NCI-H345 treated with DMSO at 0.1 percent for 48 hours (cell line): ENCODE measurements at regions not wholly inside any gene's neighbourhood (a gene's known extent, or its start where the extent isn't known, plus 50 kb on each side); places are given as distances from the start of the nearest gene placed in this dataset.

Source experiments
- DNase-seq: peaks from one replicate; lab custom pipeline; 2025; ENCODE audit not compliant: unreplicated experiment; lab: John Stamatoyannopoulos, UW

DNA sequence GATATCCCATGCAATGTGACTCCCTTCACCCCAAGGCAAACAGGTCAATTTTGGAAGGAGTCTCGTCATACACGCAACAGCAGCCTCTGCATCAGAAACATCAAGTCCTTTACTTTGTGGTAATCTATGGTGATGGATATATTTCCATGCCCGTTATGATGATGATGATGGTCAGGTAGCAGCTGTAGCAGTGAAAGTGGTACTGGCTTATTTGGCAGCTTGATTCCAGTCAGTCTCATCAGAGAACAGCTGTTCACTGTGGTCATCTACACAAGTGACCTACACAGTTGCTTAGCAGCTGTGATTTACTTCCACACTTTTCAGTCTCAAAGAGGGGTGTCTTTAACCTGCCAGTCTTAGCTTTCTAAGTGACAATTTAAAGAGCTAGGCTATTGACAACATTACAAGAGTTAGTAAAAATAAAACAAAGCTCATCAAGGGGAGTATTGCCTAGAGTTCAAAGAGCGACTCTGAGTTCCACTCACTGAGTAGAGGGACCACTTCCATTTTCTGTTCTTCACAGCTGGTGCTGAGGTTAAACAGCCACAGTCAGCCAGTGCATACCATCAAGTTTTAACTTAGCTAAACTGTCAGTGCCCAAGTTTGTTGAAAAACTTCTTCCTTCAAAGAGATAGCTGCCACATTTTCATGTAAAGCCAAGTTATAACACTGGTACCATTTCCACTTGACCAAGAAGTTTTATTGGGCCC is 587.4 kb upstream of the KCNMB2 start:
- DNase-seq: no peak

DNA sequence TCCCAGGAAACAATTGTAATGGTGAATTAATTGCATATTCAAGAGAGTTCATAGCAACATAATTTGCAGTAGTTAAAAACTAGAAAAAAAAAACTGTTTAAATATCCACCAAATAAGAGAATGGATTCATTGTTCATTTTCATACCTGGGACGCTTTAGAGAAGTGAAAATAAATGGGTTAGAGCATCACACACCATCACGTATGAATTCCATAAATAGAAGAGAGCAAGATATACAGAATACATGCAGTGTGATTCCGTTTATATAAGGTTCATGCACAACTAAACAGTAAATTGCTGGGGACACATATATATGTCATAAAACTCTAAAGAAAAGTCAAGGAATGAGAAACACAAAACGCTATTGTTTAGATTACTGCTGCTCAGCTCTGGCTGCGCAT is 577.0 kb upstream of the KCNMB2 start:
- no peak for DNase-seq

DNA sequence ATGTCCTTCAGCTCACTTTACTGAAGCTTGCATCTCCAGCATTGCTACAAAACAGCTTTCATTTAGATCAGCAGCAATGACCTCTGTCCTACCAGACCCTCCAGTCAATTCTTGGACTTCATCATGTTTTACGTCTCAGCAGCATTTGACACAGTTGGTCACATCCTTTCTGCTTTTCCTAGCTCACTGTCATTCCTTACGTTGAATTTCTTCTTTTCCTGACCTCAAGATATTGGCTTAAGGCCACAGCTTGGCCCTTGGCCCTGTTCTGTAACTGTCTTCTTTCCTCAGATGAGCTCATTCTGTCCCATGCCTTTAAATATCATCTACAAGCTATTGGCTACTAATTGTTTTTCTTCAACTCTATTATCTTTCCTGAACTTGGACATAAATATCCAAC is 576.2 kb upstream of the KCNMB2 start:
- DNase-seq: no peak

DNA sequence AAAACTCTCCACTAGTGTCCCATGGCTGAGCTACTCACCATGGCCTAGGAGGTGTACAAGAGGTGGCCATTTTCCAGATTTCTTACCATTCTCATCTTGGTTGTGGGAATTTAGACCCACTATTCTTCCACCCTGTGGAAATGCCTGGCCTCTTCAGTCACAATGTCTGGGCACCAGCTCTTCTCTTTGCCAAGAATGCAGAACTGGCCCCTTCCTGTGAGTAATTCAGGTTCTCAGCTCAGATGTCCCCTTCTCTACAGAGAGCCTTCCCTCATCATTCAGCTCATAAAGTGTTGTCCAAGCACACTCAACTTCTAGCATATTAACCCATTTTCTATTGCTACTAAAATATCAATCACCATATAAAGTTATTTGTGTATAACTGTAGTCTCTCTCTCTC is 575.5 kb upstream of the KCNMB2 start:
- DNase-seq: no peak

DNA sequence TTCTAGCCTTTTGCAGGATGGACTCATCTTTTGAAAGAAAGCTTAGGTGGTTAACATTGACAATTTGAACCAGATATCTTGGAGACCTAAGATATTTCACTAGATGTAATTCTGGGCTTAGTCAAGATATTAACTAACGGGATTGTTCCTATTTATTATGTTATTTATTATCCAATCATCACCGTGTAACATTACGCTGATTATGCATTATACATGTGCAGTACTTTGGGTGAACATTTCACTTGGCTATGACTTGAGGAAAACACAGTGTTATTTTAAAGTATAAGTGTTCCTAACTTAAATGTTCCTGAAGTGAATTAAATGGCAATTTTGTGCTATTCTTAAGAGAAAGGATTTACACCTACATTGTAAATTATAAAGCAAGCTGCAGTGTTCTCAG is 574.5 kb upstream of the KCNMB2 start:
- DNase-seq: no peak

DNA sequence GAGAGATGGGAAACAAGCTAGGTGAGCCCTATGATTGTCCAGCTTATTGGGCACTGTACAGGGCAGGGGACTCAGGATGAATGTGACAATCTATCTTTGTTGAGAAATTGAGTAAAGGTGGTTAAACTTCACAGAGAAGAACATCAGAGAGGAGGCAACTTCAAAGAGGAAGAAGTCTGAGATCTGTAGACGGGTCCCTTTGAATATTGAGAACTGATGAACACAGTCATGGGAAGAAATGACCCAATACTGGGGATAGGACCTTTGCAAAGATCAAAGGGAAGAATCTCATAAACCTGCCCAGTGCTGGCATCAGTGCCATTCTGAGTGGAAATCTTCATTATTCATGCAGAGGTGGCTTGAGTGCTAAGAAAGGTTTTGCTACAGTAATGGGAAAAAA is 569.7 kb upstream of the KCNMB2 start:
- DNase-seq: no peak

DNA sequence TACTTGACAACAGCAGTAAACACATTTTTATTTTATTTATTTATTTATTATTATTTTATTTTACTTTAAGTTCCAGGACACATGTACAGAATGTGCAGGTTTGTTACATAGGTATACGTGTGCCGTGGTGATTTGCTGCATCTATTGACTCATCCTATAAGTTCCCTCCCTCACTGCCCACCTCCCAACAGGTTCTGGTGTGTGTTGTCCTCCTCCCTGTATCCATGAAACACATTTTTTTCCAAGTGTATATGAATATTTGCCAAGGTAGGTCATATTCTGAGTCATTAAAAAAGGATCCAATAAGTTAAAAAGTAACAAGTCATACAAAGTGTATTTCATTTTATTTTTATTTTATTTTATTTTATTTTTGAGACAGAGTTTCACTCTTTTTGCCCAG is 567.3 kb upstream of the KCNMB2 start:
- DNase-seq: no peak

DNA sequence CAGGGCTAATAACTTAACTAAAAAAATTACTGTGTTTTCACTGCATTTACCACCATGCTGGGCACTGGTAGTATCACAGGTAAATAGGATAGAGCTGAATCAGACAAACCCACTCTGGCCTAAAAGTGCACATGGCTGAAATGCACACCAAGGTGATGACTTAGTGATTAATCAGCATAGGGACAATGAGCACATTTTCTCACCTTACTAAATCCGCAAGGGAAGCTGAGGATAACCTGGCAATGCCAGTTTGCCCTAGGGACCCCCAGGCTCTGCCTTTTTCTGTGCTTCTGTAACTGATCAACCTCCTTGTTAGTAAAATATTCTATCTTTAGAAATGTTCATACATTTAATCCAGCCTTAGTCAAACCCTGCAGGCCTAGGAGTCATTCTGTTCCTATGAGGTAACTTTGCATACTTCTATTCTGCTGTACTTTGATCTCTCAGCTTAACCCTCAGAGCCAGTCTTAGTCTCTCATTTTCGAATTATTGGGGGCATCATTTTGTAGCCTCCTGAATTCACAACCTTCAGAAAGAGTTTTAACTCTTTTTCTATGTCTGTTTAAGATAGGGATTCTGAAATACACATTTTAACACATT is 562.9 kb upstream of the KCNMB2 start:
- DNase-seq: no peak

DNA sequence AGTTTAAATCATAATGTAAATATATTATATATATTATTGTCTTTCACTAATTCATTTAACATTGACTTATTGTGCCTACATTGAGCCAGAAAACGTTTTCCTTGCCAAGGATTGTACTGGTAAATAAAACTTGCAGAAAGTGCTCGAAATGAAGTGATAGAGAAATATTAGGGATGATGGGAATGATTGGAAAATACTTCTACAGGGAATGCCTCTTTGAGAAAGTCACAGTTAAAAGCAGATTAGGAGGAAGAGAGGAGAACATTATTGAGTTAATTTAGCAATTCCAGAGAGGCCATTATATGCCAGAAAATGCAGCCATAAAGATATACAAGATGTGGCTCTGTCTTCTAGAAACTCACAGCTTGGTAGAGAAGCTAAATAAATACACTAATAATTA is 560.0 kb upstream of the KCNMB2 start:
- DNase-seq: no peak

DNA sequence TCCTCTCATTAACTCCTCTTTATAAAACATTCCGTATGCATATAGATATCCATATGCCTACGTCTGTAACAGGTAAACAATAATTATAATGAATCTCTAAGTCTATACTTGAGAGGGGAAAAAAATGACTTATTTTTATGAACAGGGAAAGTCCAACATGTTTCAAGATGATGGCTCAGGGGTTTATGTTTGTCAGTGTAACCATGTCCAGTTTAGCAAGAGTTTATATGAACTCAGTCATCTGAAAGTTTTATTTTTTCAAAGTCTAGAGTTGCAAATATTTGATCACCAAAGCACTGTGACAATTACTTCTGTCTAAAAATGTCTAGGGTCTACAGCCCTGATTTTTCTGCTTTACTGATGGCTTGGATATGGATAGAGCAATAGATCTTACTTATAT is 559.4 kb upstream of the KCNMB2 start:
- DNase-seq: no peak

DNA sequence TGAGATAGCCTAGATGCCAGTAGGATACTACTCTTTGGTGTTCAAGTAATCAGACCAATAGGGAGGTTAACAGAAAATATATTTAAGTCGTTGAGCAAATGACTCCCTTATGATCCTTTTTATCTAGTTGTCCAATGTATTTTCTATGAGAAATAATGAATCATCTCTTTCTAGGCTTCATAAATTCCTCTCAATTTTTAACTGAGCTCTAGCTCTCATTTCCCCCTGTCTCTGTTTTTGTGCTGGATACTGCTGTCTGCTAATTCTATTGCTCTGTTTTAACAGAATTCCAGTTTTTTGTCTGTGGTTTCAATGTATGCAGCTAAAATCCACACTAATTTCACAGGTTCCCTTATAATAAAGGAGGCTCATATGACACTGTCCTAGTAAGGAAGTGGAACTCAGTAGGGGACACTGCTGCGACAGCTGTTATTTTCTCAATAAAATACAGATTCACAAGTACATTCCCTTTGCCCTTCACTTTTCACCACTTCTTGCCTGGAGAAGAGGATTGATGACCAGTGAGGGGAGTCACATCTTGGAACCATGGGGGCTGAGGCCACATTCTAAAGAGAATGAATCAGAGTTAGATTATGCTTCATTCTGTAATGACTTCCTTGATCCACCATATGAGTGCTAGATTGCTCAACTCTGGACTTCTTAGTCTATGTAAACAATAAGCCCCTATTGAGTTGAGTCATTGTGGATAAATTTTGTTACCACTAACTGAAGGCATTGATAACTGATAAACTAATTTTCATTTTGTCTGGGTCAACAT is 558.7 kb upstream of the KCNMB2 start:
- no peak for DNase-seq

DNA sequence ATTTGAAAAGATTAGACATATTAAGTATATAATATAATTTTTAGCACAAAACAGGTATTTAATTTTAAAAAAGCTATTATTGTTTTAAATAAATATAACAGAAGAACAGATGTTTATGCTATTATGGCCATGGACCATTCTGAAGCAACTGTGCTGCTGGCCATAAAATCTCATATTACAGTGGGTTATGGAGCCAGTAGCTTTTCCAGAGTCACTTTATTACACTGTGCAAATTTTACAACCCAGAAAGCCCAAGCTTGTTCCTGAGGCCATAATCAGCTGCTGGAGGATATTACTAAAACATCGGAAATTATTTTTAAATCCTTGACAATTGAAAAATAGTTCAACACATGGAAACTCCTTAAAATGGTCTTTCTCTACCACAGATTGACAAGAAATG is 557.3 kb upstream of the KCNMB2 start:
- DNase-seq: no peak

DNA sequence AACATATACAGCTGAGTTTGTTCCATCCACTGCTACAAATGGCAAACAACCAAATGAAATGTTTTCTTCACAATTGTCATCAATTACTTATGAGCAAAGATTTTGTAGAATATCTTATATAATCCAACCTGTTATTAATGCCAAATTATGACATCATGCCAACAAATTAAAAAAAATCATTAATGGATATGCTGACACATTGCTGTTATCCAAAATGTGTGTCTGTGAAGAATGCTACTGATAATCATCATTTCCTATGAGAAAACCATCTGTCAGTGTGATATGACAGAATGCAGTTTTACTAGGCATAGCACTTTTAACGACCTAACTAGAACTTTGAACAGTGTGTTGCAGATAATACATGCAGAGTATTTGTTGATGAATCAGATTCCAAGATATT is 556.5 kb upstream of the KCNMB2 start:
- DNase-seq: no peak

DNA sequence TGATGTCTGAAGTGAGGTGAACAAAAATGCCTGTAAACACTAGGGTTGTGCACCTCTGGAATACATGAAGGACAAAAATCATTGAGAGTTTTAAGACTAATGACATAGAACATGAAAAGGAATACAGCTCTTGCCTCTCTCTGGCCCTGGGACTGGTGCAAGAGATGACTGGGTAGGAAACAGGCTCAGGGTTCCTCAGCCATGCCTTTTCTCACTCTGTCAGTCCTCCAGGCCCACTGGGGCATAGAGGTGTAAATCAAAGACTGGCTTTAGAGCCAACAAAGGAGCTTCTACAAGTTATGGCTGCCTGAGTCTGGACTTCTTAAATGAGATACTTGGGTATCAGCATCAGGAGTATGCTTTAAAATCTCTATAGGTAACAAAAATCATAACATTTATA is 554.7 kb upstream of the KCNMB2 start:
- DNase-seq: no peak

DNA sequence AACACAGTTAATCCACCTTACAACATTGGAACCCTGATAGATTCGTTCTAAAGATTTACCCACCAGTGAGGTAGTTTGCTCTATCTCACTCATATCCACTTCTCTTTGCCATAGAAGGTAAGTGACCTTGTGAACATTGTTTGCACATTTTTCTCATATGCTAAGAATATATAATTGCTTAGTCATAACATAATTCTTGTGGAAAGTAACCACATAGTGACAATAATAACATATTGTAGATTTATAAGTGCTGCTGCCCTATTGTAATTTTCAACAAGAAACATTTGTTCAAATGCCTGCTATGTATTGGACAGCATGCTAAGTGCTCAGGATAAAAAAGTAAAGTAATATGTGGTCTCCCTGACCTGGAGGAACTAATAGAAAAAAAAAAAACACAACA is 554.2 kb upstream of the KCNMB2 start:
- no peak for DNase-seq

DNA sequence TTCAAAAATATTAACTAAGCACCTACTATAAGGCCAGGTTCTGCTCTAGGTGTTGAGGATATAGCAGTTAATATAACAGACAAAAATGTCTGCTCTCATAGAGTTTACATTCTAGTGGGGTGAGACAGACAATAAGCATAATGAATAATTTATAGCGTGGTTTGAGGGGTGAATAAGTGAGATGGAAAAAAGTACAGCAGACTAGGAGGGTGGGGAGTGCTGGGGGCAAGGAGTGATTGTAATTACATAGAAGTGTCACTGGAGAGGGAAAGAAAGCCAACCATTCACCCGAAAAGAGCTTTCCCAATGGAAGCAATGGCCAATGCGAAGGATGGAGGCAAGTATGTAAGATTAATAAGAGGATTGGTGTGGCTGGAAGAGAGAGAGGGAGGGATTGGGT is 552.9 kb upstream of the KCNMB2 start:
- no peak for DNase-seq

DNA sequence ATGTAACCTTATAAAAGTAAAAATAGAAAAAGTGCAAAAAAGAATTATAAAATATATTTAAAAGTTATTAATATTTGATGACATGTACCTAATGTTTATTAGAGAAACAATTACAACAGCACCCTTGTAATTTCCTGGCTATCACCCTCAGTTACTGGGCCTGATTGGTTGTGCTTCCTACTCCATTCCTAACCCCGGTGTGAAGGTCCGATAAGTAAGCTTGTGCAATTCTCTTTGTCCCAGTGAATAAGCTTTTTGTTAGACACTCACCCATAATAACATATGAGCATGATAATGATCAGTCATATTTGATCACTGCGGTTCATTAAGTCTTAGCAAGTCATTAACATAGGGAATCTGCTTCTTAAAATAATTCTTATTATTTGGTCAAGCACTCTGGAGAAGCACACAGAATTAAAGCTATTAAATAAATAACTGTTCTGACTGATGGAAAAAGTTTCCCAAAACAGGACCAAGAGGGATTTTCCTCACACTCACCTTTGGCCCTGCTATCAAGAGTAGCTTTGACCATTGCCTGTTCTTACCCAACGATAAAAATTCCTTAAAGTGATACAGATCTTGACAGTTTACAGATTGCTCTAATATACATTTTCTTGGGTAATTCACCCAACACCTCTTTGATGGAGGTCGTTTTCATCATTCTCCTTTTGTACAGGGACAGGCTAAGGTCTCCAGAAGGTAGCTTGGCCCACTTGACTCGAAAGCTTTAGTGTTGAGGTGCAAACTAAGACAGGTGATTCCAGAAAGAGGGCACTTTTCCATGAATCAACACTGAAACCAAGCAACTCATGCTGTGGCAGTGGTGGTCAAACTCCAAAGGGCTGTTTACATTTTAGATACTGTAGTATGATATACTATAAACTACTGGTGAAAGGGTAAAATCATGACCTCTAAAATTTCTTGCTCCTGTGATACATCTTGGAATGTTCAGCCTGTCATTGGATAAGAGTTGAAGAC is 543.0 kb upstream of the KCNMB2 start:
- no peak for DNase-seq

DNA sequence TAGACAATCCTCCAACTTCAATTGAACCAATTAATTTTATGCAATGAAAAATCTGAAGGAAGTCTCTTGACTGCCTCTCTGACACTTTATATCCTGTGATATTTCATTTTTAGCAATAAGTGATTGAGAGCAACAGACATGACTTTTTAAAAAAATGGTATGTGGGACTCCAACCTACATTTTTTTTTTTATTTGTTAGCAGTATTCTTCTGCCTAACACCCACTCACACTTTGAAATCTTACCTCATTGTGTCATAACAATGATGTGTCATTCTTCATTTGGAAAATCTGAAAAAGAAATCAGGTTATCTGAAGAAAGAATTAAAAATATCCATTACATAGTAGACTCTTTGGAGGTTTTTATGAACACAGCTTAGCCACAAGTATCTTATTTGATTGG is 541.3 kb upstream of the KCNMB2 start:
- DNase-seq: no peak

DNA sequence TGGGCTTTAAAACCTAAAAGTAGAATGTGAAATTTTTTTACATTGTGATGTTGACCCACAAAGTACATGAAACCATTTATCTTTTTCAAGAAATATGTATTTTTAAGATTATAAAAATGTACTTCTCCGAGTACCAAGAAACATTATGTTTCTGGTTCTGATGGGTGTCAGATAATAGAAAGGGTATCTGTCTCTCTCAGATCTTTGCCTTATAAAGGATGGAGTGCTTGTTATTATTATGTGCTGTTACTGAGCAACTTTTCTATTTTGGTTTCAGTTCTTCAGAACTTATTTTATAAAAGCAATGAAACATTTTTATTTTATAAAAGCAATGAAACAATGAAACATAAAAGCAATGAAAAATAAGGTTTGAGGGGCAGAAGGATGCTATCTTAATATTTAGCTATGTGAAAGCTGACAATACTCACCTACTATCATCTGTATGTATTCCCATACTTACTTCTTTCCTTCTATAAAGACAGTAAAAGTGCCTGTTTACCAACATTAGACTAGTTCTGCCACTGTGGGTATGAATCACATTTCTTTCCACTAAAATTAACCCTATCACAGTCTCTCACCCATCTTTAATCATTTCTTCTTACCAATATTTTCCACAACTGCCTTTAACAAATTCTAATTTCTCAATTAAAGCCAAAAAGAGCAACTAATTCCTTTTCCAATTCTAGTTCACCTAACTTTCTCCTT is 540.7 kb upstream of the KCNMB2 start:
- no peak for DNase-seq

DNA sequence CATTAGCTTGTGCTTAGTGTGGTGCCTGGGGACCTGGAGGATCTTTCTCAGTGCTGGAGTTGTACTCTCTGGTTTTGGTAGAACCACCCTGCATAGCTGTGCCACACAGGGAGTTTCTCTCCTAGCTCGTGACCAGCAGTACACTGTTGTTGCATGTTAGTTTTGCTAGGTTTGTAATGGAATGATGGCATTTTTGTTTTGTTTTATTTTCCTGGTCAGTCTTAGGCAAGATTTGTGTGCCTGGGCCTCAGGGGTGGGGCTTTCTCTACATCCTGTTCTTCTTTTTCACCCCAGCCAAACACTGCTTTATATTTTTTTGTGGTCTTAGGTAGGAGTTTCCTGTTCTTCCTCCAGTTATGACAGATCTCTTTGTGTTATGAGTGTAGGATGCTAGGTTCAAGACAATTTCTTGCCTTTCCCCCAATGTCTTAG is 534.5 kb upstream of the KCNMB2 start:
- DNase-seq: no peak

DNA sequence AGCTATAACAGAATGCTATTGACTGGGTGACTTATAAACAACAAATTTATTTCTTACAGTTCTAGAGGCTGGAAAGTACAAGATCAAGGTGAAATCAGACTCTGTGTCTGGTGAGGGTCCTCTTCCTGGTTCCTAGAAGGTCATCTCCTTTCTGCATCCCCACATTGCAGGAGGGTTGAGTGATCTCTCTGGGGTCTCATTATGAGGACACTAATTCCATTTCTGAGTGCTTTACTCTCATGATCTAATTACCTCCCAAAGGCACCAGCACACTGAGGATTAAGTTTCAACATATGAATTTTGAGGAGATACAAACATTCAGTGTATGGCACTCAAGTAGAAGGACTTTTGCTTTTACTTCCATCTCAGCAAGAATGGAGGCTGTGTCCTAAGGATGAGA is 534.1 kb upstream of the KCNMB2 start:
- DNase-seq: no peak
